Stimulated activated CD8-positive, alpha-beta memory T cell treated with anti-CD3 and anti-CD28 coated beads, Interleukin-15, amount 100 ng/mL, for 1 hour (primary cell): ENCODE measurements at regions not wholly inside any gene's neighbourhood (a gene's known extent, or its start where the extent isn't known, plus 50 kb on each side); places are given as distances from the start of the nearest gene placed in this dataset.

ENCODE experiments used
- DNase-seq: peaks from one replicate; pipeline ENCODE4 v3.0.0-alpha.2; 2020; ENCODE audit warnings: low read depth

GRCh38 chr9:32322622-32323021, 61.8 kb upstream of the ACO1 start:
- DNase-seq: no peak

DNA sequence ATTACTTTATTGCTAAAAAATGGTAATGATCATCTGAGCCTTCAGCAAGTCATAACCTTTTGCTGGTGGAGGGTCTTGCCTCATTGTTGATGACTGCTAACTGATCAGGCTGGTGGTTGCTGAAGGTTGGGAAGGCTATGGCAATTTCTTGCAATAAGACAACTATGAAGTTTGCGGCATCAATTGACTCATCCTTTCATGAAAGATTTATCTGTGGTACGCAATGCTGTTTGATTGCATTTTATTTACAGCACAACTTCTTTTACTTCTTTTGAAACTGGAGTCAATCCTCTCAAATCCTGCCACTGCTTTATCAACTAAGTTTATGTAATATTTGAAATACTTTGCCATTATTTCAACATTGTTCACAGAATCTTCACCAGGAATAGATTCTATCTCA, 58.3 kb upstream of the ACO1 start:
- no peak for DNase-seq

GRCh38 chr9:32331240-32331639, 53.2 kb upstream of the ACO1 start:
- DNase-seq: no peak

GRCh38 chr9:32334112-32334511, 50.3 kb upstream of the ACO1 start:
- no peak for DNase-seq
